ENCODE measurements at regions not wholly inside any gene's neighbourhood (a gene's known extent, or its start where the extent isn't known, plus 50 kb on each side); places are given as distances from the start of the nearest gene placed in this dataset.

DNA sequence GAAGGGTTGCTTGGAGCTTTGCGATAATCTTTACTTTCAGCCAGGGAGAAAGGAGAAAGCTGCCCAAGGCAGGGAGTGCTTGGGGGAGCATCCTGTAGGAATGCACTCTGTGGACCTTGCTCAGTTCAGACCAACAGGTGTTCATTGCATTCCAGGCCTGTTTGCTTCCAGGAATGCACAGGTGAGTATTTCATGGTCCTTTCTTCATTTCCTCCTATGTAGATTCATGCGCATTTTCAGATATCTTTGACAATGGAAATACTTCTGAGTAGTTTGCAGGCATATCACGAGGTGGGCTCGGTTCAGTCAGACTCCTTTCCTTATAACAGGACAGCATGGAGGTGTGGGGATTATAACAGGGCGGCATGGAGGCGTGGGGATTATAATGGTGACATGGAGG is 254.8 kb downstream of the FGF9 start:
- TF ChIP-seq CHD1 (IDR thresholded peaks at IDR 0.05; ENCODE audit: low read depth, low read length) (no peak), CTCF (conservative IDR thresholded peaks at IDR 0.05; ENCODE audit: low read depth, low read length) (no peak), POLR2A (IDR thresholded peaks at IDR 0.05; ENCODE audit: low read depth, low read length) (no peak), CEBPB (IDR thresholded peaks at IDR 0.05; ENCODE audit: low read depth, low read length) (no peak), RAD21 (IDR thresholded peaks at IDR 0.05; ENCODE audit: low read length) (no peak)
